Uterus (tissue), 2 donors: ENCODE measurements at regions not wholly inside any gene's neighbourhood (a gene's known extent, or its start where the extent isn't known, plus 50 kb on each side); places are given as distances from the start of the nearest gene placed in this dataset.

Experiments used
- POLR2A ChIP-seq, 2 donors: fragments of 450-650 bp; IDR thresholded peaks; one replicate each; pipeline ENCODE4 v1.6.1; 2016; ENCODE audit warnings: antibody characterized with exemption in 2 of 2, mild to moderate bottlenecking in 1 of 2, moderate library complexity in 1 of 2
- TF ChIP-seq, protein P1 (sequence below), 4 experiments: fragments of 200-600 bp in 2 of 4; fragments of 450-650 bp in 2 of 4; sonication (generic) in 2 of 4; IDR thresholded peaks; one replicate each; pipeline ENCODE4 v1.5.1; 2016 to 2019; ENCODE audit warnings: antibody characterized with exemption in 4 of 4, mild to moderate bottlenecking in 2 of 4, moderate library complexity in 1 of 4

DNA sequence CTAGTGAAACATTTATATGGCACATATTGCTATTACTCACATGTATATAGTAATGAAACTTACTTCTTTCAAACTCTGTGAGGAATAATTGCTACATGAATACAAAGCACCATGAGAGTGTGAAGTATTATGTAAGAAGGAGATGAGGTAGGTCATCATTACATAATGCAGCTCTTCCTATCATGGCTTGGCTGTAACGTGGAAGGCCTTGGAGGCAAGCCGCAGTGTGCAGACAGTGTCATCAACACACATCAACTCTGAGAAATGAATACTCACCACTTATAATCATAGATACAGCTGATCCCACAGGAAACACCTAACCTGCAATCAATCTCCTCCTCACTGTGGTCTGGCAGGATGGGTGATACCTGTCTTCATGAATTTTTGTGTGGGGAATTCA, 49.9 kb upstream of the CCDC91 start:
- TF ChIP-seq, protein P1, sequence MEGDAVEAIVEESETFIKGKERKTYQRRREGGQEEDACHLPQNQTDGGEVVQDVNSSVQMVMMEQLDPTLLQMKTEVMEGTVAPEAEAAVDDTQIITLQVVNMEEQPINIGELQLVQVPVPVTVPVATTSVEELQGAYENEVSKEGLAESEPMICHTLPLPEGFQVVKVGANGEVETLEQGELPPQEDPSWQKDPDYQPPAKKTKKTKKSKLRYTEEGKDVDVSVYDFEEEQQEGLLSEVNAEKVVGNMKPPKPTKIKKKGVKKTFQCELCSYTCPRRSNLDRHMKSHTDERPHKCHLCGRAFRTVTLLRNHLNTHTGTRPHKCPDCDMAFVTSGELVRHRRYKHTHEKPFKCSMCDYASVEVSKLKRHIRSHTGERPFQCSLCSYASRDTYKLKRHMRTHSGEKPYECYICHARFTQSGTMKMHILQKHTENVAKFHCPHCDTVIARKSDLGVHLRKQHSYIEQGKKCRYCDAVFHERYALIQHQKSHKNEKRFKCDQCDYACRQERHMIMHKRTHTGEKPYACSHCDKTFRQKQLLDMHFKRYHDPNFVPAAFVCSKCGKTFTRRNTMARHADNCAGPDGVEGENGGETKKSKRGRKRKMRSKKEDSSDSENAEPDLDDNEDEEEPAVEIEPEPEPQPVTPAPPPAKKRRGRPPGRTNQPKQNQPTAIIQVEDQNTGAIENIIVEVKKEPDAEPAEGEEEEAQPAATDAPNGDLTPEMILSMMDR (IDR thresholded peaks at IDR 0.05) = no peak
- TF ChIP-seq POLR2A (IDR thresholded peaks at IDR 0.05) = no peak
